Endothelial cell of umbilical vein (primary cell): ENCODE measurements at regions not wholly inside any gene's neighbourhood (a gene's known extent, or its start where the extent isn't known, plus 50 kb on each side); places are given as distances from the start of the nearest gene placed in this dataset.

ENCODE experiments used
- BruUV-seq: library from RNA; stranded (reverse); fragments of 400-500 nt; replicated peaks from 2 replicates; lab custom pipeline; 2021; lab: Mats Ljungman, UMichigan
- CTCF ChIA-PET: fragments of 300-600, 350-600 bp; sonication (Branson Sonifier 250); formaldehyde crosslinking; loops from one replicate; lab custom pipeline; 2021; ENCODE audit warnings: antibody characterized with exemption, inconsistent platforms; lab: Charles Lee
- POLR2A ChIA-PET: fragments of 300-600, 350-600 bp; sonication (Branson Sonifier 250); formaldehyde crosslinking; loops from one replicate; lab custom pipeline; 2021; ENCODE audit warnings: antibody characterized with exemption, inconsistent platforms; lab: Charles Lee
- DNase-seq: peaks from one replicate; pipeline ENCODE4 v3.0.0-alpha.2; 2011; ENCODE audit warnings: low read depth, low spot score
- FAIRE-seq: peaks from 2 replicates; lab custom pipeline; 2011; peaks lifted over from hg19 to GRCh38; lab: Jason Lieb, UNC
- H2AFZ ChIP-seq: 2 replicates; pipeline ENCODE4 v1.6.0; 2012; ENCODE audit warnings: low read depth, low read length, control low read depth, inconsistent platforms
- H3K27ac ChIP-seq: 2 replicates; pipeline ENCODE4 v1.5.1; 2011; ENCODE audit warnings: low read depth, mild to moderate bottlenecking, control low read depth, low read length, moderate library complexity; ENCODE audit not compliant: insufficient read depth
- H3K27me3 ChIP-seq, 2 experiments: 2 replicates each; pipeline versions ENCODE4 v1.6.0 to v1.6.1; 2011; ENCODE audit warnings: low read length in 2 of 2, mixed read lengths in 1 of 2; ENCODE audit not compliant: control insufficient read depth in 2 of 2, insufficient read depth in 2 of 2
- H3K36me3 ChIP-seq, 2 experiments: 2 replicates in 1 of 2; 3 replicates in 1 of 2; pipeline ENCODE4 v1.5.1; 2011; ENCODE audit warnings: low read length in 2 of 2, mild to moderate bottlenecking in 1 of 2, moderate library complexity in 1 of 2; ENCODE audit not compliant: control insufficient read depth in 2 of 2, insufficient read depth in 2 of 2; ENCODE audit errors: extremely low read depth in 1 of 2
- H3K4me1 ChIP-seq: 3 replicates; pipeline ENCODE4 v1.5.1; 2011; ENCODE audit warnings: mild to moderate bottlenecking, low read length; ENCODE audit not compliant: control insufficient read depth, insufficient read depth; ENCODE audit errors: extremely low read depth
- H3K4me2 ChIP-seq: 2 replicates; pipeline ENCODE4 v1.6.1; 2011; ENCODE audit warnings: low read length, control low read depth, mixed read lengths; ENCODE audit not compliant: insufficient read depth
- H3K4me3 ChIP-seq, 3 experiments: fragments of 200-600 bp in 1 of 3; sonication (generic), shearing (Covaris generic) in 1 of 3; replicated peaks in 1 of 3; 2 replicates each; pipeline ENCODE4 v1.5.1; 2011 to 2016; ENCODE audit warnings: control low read depth in 3 of 3, low read length in 3 of 3, mild to moderate bottlenecking in 2 of 3, inconsistent platforms in 1 of 3, low read depth in 1 of 3, moderate library complexity in 1 of 3; ENCODE audit not compliant: insufficient read depth in 1 of 3
- H3K79me2 ChIP-seq: 2 replicates; pipeline ENCODE4 v1.6.0; 2012; ENCODE audit warnings: low read length, inconsistent platforms; ENCODE audit not compliant: control insufficient read depth, insufficient read depth
- H3K9ac ChIP-seq: replicated peaks from 2 replicates; pipeline ENCODE3; 2011; ENCODE audit warnings: low read length, control low read depth; ENCODE audit not compliant: insufficient read depth; ENCODE audit errors: extremely low read depth
- H3K9me1 ChIP-seq: replicated peaks from 3 replicates; pipeline ENCODE4 v1.6.0; 2011; ENCODE audit warnings: mild to moderate bottlenecking, low read length; ENCODE audit not compliant: control insufficient read depth, insufficient read depth; ENCODE audit errors: extremely low read depth
- H3K9me3 ChIP-seq: replicated peaks from 2 replicates; pipeline ENCODE4 v1.5.1; 2012; ENCODE audit warnings: low read length, inconsistent platforms; ENCODE audit not compliant: control insufficient read depth, insufficient read depth
- H4K20me1 ChIP-seq: replicated peaks from 2 replicates; pipeline ENCODE3; 2011; ENCODE audit warnings: mild to moderate bottlenecking, low read length; ENCODE audit not compliant: control insufficient read depth, insufficient read depth; ENCODE audit errors: extremely low read depth
- CTCF ChIP-seq, 2 donors: IDR thresholded peaks; 1 replicate in 1 of 2; 2 replicates in 1 of 2; pipeline ENCODE4 v1.5.1; 2011; ENCODE audit warnings: low read length in 2 of 2, mild to moderate bottlenecking in 2 of 2, moderate library complexity in 2 of 2, control low read depth in 1 of 2, inconsistent platforms in 1 of 2, low read depth in 1 of 2; ENCODE audit not compliant: insufficient read depth in 1 of 2; ENCODE audit errors: extremely low read depth in 1 of 2
- EZH2 ChIP-seq: IDR thresholded peaks from 2 replicates; pipeline ENCODE4 v1.6.1; 2012; ENCODE audit warnings: borderline replicate concordance, low read depth, mild to moderate bottlenecking, moderate library complexity, low read length, inconsistent platforms; ENCODE audit not compliant: severe bottlenecking
- FOS ChIP-seq: IDR thresholded peaks from 2 replicates; pipeline ENCODE4 v1.6.1; 2011; ENCODE audit warnings: mild to moderate bottlenecking, low read length, moderate library complexity, borderline replicate concordance; ENCODE audit not compliant: insufficient read depth
- GATA2 ChIP-seq: IDR thresholded peaks from 2 replicates; pipeline ENCODE4 v1.7.0; 2011; ENCODE audit warnings: low read depth, mild to moderate bottlenecking, moderate library complexity, mixed read lengths, low read length; ENCODE audit not compliant: insufficient read length, insufficient read depth
- JUN ChIP-seq: IDR thresholded peaks from 2 replicates; pipeline ENCODE4 v1.6.1; 2011; ENCODE audit warnings: borderline replicate concordance, low read depth; ENCODE audit not compliant: insufficient read length, insufficient read depth
- MAX ChIP-seq: IDR thresholded peaks from 2 replicates; pipeline ENCODE4 v1.6.1; 2011; ENCODE audit not compliant: insufficient read depth, insufficient read length
- MYC ChIP-seq: IDR thresholded peaks from one replicate; pipeline ENCODE4 v1.6.1; 2011; ENCODE audit warnings: mild to moderate bottlenecking, low read depth, low read length
- POLR2A ChIP-seq: IDR thresholded peaks from 2 replicates; pipeline ENCODE4 v1.6.1; 2012; ENCODE audit warnings: low read depth, mild to moderate bottlenecking, control low read depth, low read length
- POLR2AphosphoS5 ChIP-seq: IDR thresholded peaks from 2 replicates; pipeline ENCODE4 v1.6.1; 2012; ENCODE audit warnings: low read depth, mild to moderate bottlenecking, control low read depth, low read length, moderate library complexity; ENCODE audit not compliant: insufficient read depth
- dilution Hi-C: fragments of 300-500 bp; cut with MboI; formaldehyde crosslinking; loops from one replicate; pipeline ENCODE4 v1.15.0; 2019; ENCODE audit warnings: low sequenced_read_pairs; ENCODE audit not compliant: extremely low pct_ligation_motif_present
- intact Hi-C: fragments of 100-400 bp; cut with micrococcal nuclease; formaldehyde crosslinking; loops from one replicate; pipeline ENCODE4 v1.10.0; 2022

- no peaks in the 10 kb centered on the region for H3K79me2 ChIP-seq
- no peaks in the 10 kb centered on the region for H3K36me3 ChIP-seq
- FAIRE-seq (no peak), DNase-seq (no peak)
- intact Hi-C loops (no loop called here), dilution Hi-C loops (no loop called here)
- no peaks in the 10 kb centered on the region for H3K9me3 ChIP-seq
- H3K9ac ChIP-seq, result no peak overlapping the region
- H4K20me1 ChIP-seq, result no peaks in the 10 kb centered on the region
- no peak overlapping the region for H2AFZ ChIP-seq
- H3K4me2 ChIP-seq, result no peak overlapping the region
- TF ChIP-seq MAX (no peak), JUN (no peak), MYC (no peak)
- H3K27ac ChIP-seq, result no peak overlapping the region
- no peak overlapping the region for H3K4me3 ChIP-seq
- H3K27me3 ChIP-seq, result no peaks in the 10 kb centered on the region
- no peaks in the 10 kb centered on the region for H3K4me1 ChIP-seq
- CTCF ChIA-PET, result no interaction called here
- H3K9me1 ChIP-seq, result no peaks in the 10 kb centered on the region
- POLR2A ChIA-PET, result no interaction called here
- no TSS peak for BruUV-seq
Observed at GRCh38 chr11:70643642-70644041, 245.3 kb downstream of the CTTN start.

- Histone ChIP-seq H3K27me3 (no peaks in the 10 kb centered on the region), H3K27ac (no peak overlapping the region), H3K9me3 (no peaks in the 10 kb centered on the region), H3K79me2 (no peaks in the 10 kb centered on the region), H3K4me3 (no peak overlapping the region), H3K4me1 (no peaks in the 10 kb centered on the region), H3K4me2 (no peak overlapping the region), H3K36me3 (no peaks in the 10 kb centered on the region), H4K20me1 (no peaks in the 10 kb centered on the region), H3K9me1 (no peaks in the 10 kb centered on the region), H2AFZ (no peak overlapping the region), H3K9ac (no peak overlapping the region)
- FAIRE-seq, result no peak
- no TSS peak for BruUV-seq
- CTCF ChIA-PET, result no interaction called here
- no peak for DNase-seq
- POLR2A ChIA-PET, result no interaction called here
- dilution Hi-C loops (no loop called here), intact Hi-C loops (no loop called here)
- TF ChIP-seq POLR2AphosphoS5 (no peak), EZH2 (no peak), FOS (no peak), MYC (no peak), CTCF (IDR thresholded peaks at IDR 0.05; ENCODE audit: extremely low read depth in 1 of 2, insufficient read depth in 1 of 2, low read depth in 1 of 2, low read length in 2 of 2) (no peak), MAX (no peak), GATA2 (no peak), POLR2A (no peak), JUN (no peak)
Observed at GRCh38 chr11:70644343-70645060, 246.2 kb downstream of the CTTN start.
